IMR-90 (cell line): ENCODE measurements at regions not wholly inside any gene's neighbourhood (a gene's known extent, or its start where the extent isn't known, plus 50 kb on each side); places are given as distances from the start of the nearest gene placed in this dataset.

Experiments
- ATAC-seq: fragments of 200-7000 bp; cut with Tn5 transposase; 2 replicates; pipeline ENCODE4 v1.9.1; 2020; ENCODE audit warnings: low read depth, mild to moderate bottlenecking, moderate library complexity
- BruUV-seq: library from RNA; stranded (reverse); fragments of 400-500 nt; replicated peaks from 2 replicates; lab custom pipeline; 2021; lab: Mats Ljungman, UMichigan
- CTCF ChIA-PET: fragments of 300-600 bp; formaldehyde crosslinking; extraction: SDS; loops from one replicate; lab custom pipeline; 2021; ENCODE audit warnings: antibody characterized with exemption; lab: Yijun Ruan, JAX
- POLR2A ChIA-PET: fragments of 300-600 bp; sonication (Branson Sonifier 250); formaldehyde crosslinking; loops from one replicate; lab custom pipeline; 2022; ENCODE audit warnings: antibody characterized with exemption; ENCODE audit not compliant: unreplicated experiment; lab: Charles Lee
- DNase-seq: peaks from one replicate; pipeline ENCODE4 v3.0.0; 2013
- H2AFZ ChIP-seq: replicated peaks from 2 replicates; pipeline ENCODE3; 2013; ENCODE audit warnings: low read length, mild to moderate bottlenecking; ENCODE audit not compliant: poor library complexity
- H2AK5ac ChIP-seq: 2 replicates; pipeline ENCODE4 v1.6.1; 2013; ENCODE audit warnings: low read depth, low read length, inconsistent platforms
- H2AK9ac ChIP-seq: replicated peaks from 2 replicates; pipeline ENCODE3; 2013; ENCODE audit warnings: mild to moderate bottlenecking, low read depth, low read length, moderate library complexity; ENCODE audit not compliant: poor library complexity
- H2BK120ac ChIP-seq: 2 replicates; pipeline ENCODE4 v1.6.1; 2013; ENCODE audit warnings: low read depth, low read length, inconsistent platforms
- H2BK15ac ChIP-seq: 3 replicates; pipeline ENCODE4 v1.6.1; 2013; ENCODE audit warnings: low read depth, low read length, inconsistent platforms
- H2BK20ac ChIP-seq: 2 replicates; pipeline ENCODE4 v1.6.1; 2013; ENCODE audit warnings: low read depth, mild to moderate bottlenecking, inconsistent platforms, low read length, moderate library complexity
- H2BK5ac ChIP-seq: 2 replicates; pipeline ENCODE4 v1.6.1; 2013; ENCODE audit warnings: mild to moderate bottlenecking, low read depth, low read length, inconsistent platforms; ENCODE audit not compliant: poor library complexity, severe bottlenecking
- H3K14ac ChIP-seq: replicated peaks from 2 replicates; pipeline ENCODE4 v1.6.1; 2013; ENCODE audit warnings: low read depth, low read length, inconsistent platforms
- H3K18ac ChIP-seq: 2 replicates; pipeline ENCODE4 v1.6.1; 2013; ENCODE audit warnings: low read depth, low read length, control low read depth
- H3K23ac ChIP-seq: 2 replicates; pipeline ENCODE4 v1.6.1; 2013; ENCODE audit warnings: low read depth, low read length, inconsistent platforms
- H3K27ac ChIP-seq: 2 replicates; pipeline ENCODE4 v1.5.1; 2013; ENCODE audit warnings: mild to moderate bottlenecking, control low read depth, low read length; ENCODE audit not compliant: insufficient read depth
- H3K27me3 ChIP-seq: 2 replicates; pipeline ENCODE4 v1.6.1; 2013; ENCODE audit warnings: low read length; ENCODE audit not compliant: control insufficient read depth, insufficient read depth
- H3K36me3 ChIP-seq: 2 replicates; pipeline ENCODE4 v1.6.1; 2013; ENCODE audit warnings: low read length, mixed read lengths; ENCODE audit not compliant: control insufficient read depth, insufficient read depth
- H3K4ac ChIP-seq: 2 replicates; pipeline ENCODE4 v1.6.1; 2013; ENCODE audit warnings: low read depth, low read length, inconsistent platforms
- H3K4me1 ChIP-seq: 2 replicates; pipeline ENCODE4 v1.6.1; 2013; ENCODE audit warnings: low read length, mixed read lengths; ENCODE audit not compliant: control insufficient read depth, insufficient read depth
- H3K4me2 ChIP-seq: 2 replicates; pipeline ENCODE4 v1.6.1; 2013; ENCODE audit warnings: low read depth, mild to moderate bottlenecking, control low read depth, low read length, moderate library complexity
- H3K4me3 ChIP-seq: 2 replicates; pipeline ENCODE4 v1.5.1; 2013; ENCODE audit warnings: low read depth, mild to moderate bottlenecking, control low read depth, low read length, moderate library complexity; ENCODE audit not compliant: insufficient read depth
- H3K56ac ChIP-seq: 2 replicates; pipeline ENCODE4 v1.6.1; 2013; ENCODE audit warnings: low read length, inconsistent platforms; ENCODE audit not compliant: insufficient read depth; ENCODE audit errors: extremely low read depth
- H3K79me1 ChIP-seq, 2 experiments: 2 replicates each; pipeline ENCODE4 v1.6.1; 2013; ENCODE audit warnings: low read length in 2 of 2, inconsistent platforms in 1 of 2, low read depth in 1 of 2
- H3K9ac ChIP-seq: 2 replicates; pipeline ENCODE4 v1.6.1; 2013; ENCODE audit warnings: low read depth, low read length, control low read depth
- H3K9me1 ChIP-seq: 2 replicates; pipeline ENCODE4 v1.6.1; 2013; ENCODE audit warnings: low read length, inconsistent platforms; ENCODE audit not compliant: insufficient read depth
- H3K9me3 ChIP-seq: 2 replicates; pipeline ENCODE4 v1.6.1; 2013; ENCODE audit warnings: low read length; ENCODE audit not compliant: control insufficient read depth, insufficient read depth
- H4K20me1 ChIP-seq: 2 replicates; pipeline ENCODE4 v1.6.1; 2013; ENCODE audit warnings: low read length, inconsistent platforms; ENCODE audit not compliant: insufficient read depth
- H4K5ac ChIP-seq: 2 replicates; pipeline ENCODE4 v1.6.1; 2013; ENCODE audit warnings: mild to moderate bottlenecking, low read depth, low read length, control low read depth
- H4K8ac ChIP-seq, 2 experiments: 2 replicates each; pipeline ENCODE4 v1.6.1; 2013; ENCODE audit warnings: low read depth in 2 of 2, low read length in 2 of 2, control low read depth in 1 of 2, inconsistent platforms in 1 of 2
- H4K91ac ChIP-seq: 2 replicates; pipeline ENCODE4 v1.6.1; 2013; ENCODE audit warnings: low read depth, low read length, inconsistent platforms; ENCODE audit not compliant: insufficient read depth
- CEBPB ChIP-seq: IDR thresholded peaks from 2 replicates; pipeline ENCODE4 v1.6.1; 2012; ENCODE audit warnings: low read depth, low read length, improper control_type of control experiment
- MAZ ChIP-seq: IDR thresholded peaks from 2 replicates; pipeline ENCODE4 v1.6.1; 2012; ENCODE audit warnings: low read depth, mild to moderate bottlenecking, low read length, improper control_type of control experiment, moderate library complexity, borderline replicate concordance
- NFE2L2 ChIP-seq: fragments of 150-350 bp; IDR thresholded peaks from 2 replicates; pipeline ENCODE4 v1.6.1; 2016; ENCODE audit warnings: low read depth, mild to moderate bottlenecking, low read length
- RAD21 ChIP-seq: IDR thresholded peaks from 2 replicates; pipeline ENCODE4 v1.6.1; 2012; ENCODE audit warnings: low read length, improper control_type of control experiment
- SMC3 ChIP-seq: fragments of 150-350 bp; IDR thresholded peaks from 2 replicates; pipeline ENCODE4 v1.6.1; 2016; ENCODE audit warnings: low read depth, mild to moderate bottlenecking, antibody characterized with exemption, low read length, moderate library complexity
- WGBS, 2 experiments: methylation state at CpG; one replicate each; pipeline versions ENCODE4 v1.1.5 to v1.1.7; 2013; ENCODE audit warnings: missing lambda C conversion rate in 2 of 2; ENCODE audit not compliant: insufficient read length in 1 of 2; ENCODE audit errors: extremely low coverage in 2 of 2; 5-methylcytosine and 5-hydroxymethylcytosine counted together
- dilution Hi-C: fragments of 300-500 bp; cut with HindIII; formaldehyde crosslinking; loops from one replicate; pipeline ENCODE4 v1.14.3; 2018; ENCODE audit warnings: low sequenced_read_pairs; ENCODE audit not compliant: unreplicated experiment
- in situ Hi-C: fragments of 300-500 bp; cut with MboI; formaldehyde crosslinking; loops from 3 replicates; pipeline ENCODE4 v1.14.3; 2019; ENCODE audit warnings: low sequenced_read_pairs, inconsistent platforms, mixed read lengths
- intact Hi-C: fragments of 100-400 bp; cut with micrococcal nuclease; formaldehyde crosslinking; loops from 2 replicates; pipeline ENCODE4 v1.10.0; 2022
- TF ChIP-seq, protein P1 (sequence below): conservative IDR thresholded peaks from 2 replicates; pipeline ENCODE4 v1.5.1; 2012; ENCODE audit warnings: mild to moderate bottlenecking, low read depth, low read length, improper control_type of control experiment

DNA sequence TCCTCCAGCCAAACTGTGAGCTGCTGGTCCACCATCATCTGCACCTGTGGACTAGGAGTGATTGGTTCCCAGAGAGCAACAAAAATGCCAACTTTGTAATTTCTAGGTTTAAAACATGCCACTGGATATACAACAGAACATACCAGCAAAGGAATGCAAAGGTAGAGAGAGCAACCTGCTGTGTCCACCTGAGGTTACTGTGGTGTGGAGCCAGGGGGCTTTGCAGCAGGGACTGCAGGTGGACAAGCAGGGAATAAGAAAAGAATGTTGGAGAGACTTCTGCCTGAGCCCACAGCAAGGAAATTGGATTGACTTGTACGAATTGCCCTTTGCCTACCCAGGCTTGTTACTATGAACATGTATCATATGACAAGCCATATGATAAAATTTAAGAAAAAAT is 345.2 kb upstream of the SPHKAP start:
- Histone ChIP-seq H3K4me2 (no peak overlapping the region), H3K14ac (no peak overlapping the region), H2BK5ac (no peak overlapping the region), H3K27ac (no peak overlapping the region), H4K91ac (no peak overlapping the region), H3K4ac (no peak overlapping the region), H3K23ac (no peak overlapping the region), H3K9me1 (no peaks in the 10 kb centered on the region), H3K36me3 (no peaks in the 10 kb centered on the region), H4K5ac (no peak overlapping the region), H3K18ac (no peak overlapping the region), H2AK9ac (no peak overlapping the region), H4K8ac (no peak overlapping the region), H2AK5ac (no peak overlapping the region), H3K56ac (no peak overlapping the region), H3K27me3 (no peaks in the 10 kb centered on the region), H2AFZ (no peak overlapping the region), H3K9ac (no peak overlapping the region), H3K79me1 (no peaks in the 10 kb centered on the region), H3K9me3 (peaks cover 2% of the 10 kb centered on the region; the same call in 1 of the 2 replicates), H4K20me1 (no peaks in the 10 kb centered on the region), H2BK15ac (no peak overlapping the region), H2BK20ac (no peak overlapping the region), H3K4me3 (no peak overlapping the region), H3K4me1 (no peaks in the 10 kb centered on the region), H2BK120ac (no peak overlapping the region)
- ATAC-seq, result no peak
- DNase-seq, result no peak
- no TSS peak for BruUV-seq
- TF ChIP-seq SMC3, result no peak
- no peak for TF ChIP-seq NFE2L2
- TF ChIP-seq, protein P1, sequence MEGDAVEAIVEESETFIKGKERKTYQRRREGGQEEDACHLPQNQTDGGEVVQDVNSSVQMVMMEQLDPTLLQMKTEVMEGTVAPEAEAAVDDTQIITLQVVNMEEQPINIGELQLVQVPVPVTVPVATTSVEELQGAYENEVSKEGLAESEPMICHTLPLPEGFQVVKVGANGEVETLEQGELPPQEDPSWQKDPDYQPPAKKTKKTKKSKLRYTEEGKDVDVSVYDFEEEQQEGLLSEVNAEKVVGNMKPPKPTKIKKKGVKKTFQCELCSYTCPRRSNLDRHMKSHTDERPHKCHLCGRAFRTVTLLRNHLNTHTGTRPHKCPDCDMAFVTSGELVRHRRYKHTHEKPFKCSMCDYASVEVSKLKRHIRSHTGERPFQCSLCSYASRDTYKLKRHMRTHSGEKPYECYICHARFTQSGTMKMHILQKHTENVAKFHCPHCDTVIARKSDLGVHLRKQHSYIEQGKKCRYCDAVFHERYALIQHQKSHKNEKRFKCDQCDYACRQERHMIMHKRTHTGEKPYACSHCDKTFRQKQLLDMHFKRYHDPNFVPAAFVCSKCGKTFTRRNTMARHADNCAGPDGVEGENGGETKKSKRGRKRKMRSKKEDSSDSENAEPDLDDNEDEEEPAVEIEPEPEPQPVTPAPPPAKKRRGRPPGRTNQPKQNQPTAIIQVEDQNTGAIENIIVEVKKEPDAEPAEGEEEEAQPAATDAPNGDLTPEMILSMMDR, result no peak
- no peak for TF ChIP-seq CEBPB
- TF ChIP-seq MAZ, result no peak
- no peak for TF ChIP-seq RAD21
- dilution Hi-C loops (no loop called here), in situ Hi-C loops (no loop called here), intact Hi-C loops (no loop called here)
- CTCF ChIA-PET, result no interaction called here
- WGBS, 2 experiments, result no CpG with 5 or more reads among the region's 1 CpG
- POLR2A ChIA-PET, result no interaction called here
